SHP77 treated with DMSO at 0.1 percent for 48 hours (cell line): ENCODE measurements at regions not wholly inside any gene's neighbourhood (a gene's known extent, or its start where the extent isn't known, plus 50 kb on each side); places are given as distances from the start of the nearest gene placed in this dataset.
"Not testable (repeated sequence)": the region's sequence is repeated elsewhere in the genome, so short reads cannot be mapped to it uniquely, and the experiment has no call there.

Experiments
- DNase-seq: peaks from one replicate; lab custom pipeline; 2025; lab: John Stamatoyannopoulos, UW

GRCh38 chr17:54505404-54505803, 395.2 kb upstream of the TOM1L1 start:
- DNase-seq, result no peak

GRCh38 chr17:54518706-54519105, 381.9 kb upstream of the TOM1L1 start:
- DNase-seq, result no peak

DNA sequence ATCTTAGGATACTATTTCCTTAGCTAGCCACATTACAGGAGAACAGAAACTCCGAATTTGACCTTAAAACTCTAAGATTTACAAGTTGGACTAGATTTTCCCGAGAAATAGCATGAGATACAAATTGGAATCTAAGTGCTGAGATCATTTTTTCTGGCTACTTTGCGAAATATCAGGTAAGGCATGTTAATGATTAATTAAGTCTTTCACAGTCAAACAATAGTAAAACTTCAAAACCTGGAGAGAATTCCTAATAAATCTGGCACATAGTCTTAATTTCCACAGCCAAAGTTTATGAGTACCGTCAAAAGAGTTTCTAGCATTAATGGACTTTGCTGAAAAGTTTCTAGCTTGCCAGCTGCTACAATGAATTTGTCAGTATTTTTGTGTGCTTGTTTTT, 379.5 kb upstream of the TOM1L1 start:
- no peak for DNase-seq

- DNase-seq, result no peak
These were observed 376.2 kb upstream of the TOM1L1 start for GRCh38 chr17:54524501-54524900.

DNA sequence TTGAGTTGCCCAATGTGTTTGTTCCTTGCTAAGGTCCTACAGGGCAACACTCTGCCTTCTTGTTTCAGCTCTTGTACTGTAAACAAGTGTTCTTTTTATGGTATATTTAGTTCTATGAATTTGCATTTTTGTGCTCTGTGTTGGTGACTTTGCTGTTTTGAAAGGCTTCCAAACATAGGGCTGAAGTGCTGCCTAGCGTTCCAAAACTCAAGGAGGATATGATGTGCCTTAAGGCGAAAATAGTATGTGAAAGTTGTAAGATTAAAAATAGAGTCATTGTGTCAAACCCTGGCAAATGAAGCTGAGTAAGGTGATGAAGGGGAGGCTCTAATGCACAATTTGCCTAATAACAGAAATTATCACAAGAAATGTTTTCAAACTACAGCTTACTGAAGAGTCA, 372.7 kb upstream of the TOM1L1 start:
- no peak for DNase-seq

- DNase-seq, result no peak
These were observed 370.3 kb upstream of the TOM1L1 start for GRCh38 chr17:54530398-54530797.

DNA sequence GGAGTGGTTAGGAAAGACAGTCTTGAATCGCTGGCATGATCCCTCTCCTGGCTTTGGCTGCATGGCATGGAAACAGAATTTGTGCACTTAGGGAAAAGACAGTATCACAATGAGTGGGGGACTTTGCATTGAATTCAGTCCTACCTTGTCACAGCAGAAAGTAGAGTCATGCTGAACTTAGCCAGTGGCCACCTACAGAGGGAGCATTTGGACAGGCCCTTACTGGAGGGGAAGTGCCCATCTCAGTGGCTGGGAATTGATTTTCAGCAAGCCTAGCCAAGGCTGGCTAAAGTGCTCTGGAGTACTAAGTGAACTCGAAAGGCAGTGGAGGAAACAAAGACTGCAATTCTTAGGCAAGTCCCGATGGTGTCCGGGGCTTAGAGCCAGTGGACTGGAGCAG, 364.3 kb upstream of the TOM1L1 start:
- DNase-seq, result no peak

- no peak for DNase-seq
These were observed 363.0 kb upstream of the TOM1L1 start for GRCh38 chr17:54537656-54538055.

GRCh38 chr17:54544249-54544648, 356.4 kb upstream of the TOM1L1 start:
- DNase-seq, result no peak

GRCh38 chr17:54559883-54560282, 340.8 kb upstream of the TOM1L1 start:
- no peak for DNase-seq

DNA sequence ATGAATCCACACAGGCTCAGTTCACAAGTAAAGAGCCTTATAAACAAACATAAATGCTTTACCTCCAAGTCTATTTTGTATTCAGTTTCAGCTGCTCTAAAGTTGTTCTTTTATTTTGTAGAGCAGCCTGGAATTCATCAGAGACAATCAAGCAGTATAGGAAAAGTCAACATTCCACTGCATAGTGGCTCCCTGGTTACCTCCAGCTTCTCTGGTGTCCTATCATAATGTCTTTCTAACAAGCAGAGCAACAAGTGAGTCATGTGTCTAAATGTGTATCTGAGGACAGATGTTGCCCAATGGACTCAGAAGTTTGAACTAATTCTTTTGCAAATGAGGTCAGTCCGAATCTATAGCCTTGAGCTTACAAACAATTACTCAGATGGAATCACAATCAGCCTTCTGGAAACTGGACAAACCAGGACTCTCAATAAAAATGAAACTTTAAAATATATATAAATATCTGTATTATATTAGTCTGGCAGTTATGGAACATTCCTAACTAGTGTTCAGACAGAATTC, 292.0 kb upstream of the TOM1L1 start:
- DNase-seq, result no peak

DNA sequence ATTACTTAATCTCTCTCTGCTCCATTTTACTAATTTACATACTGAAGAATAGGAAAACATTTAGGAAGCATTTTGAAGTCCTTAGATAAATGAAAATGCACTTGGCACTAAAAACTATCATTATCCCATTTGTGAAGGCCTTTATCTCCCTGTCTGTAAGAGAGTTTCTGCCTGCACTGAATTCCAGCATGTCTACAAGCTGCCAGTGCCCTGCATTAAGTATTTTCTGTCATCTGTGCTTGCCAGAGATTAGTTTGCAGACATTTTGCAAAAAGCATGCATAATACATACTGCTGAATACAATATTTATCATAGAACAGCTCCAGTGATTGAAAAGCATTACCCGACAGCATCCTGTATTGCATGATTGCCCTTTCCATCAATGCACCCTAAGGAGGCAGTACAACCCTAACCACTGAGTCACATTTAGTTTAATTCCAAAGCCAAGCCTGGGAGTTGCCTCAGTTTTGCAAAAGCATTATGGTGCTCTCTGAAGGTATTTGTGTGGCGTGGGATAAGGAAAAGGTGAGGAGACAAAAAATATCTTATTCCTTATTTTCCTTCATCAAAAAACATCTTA, 280.2 kb upstream of the TOM1L1 start:
- DNase-seq, result no peak

- no peak for DNase-seq
These were observed 276.9 kb upstream of the TOM1L1 start for GRCh38 chr17:54623746-54624145.

DNA sequence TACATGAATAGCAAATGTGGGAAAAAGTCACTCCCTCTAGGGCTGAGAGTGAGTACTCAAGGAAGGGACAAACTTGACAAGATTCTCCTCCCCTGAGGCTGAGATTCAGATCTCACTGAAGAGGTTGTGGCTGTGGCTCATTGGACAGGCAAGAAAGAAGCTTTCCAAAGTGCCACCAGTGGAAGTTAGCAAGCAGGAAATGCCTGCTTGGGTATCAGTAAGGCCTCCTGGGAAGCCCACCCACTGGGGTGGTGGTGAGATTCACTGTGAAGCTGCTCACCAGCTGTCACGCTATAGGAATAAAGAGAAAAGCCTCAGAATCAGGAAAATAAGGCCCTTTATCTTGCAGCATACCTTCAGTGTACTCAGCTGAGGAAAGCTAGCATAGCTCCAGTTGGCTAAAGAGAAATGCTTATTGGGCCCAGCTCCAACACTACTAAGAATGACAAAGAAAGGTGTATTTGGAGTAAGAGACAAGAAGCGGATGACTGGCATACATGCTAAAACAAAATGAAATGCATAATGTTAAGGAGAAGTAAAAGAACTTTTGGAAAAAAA, 274.4 kb upstream of the TOM1L1 start:
- DNase-seq, result no peak

DNA sequence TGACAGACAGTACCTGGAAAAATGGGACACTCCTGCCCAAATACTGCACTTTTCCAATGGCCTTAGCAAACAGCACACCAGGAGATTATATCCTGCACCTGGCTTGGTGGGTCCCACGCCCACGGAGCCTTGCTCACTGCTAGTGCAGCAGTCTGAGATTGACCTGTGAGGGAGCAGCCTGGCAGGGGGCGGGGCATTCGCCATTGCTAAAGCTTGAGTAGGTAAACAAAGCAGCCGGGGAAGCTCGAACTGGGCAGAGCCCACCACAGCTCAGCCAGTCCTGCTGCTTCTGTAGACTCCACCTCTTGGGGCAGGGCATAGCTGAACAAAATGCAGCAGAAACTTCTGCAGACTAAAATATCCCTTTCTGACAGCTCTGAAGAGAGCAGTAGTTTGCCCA, 261.2 kb upstream of the TOM1L1 start:
- not testable (repeated sequence) for DNase-seq

GRCh38 chr17:54662978-54663876, 237.4 kb upstream of the TOM1L1 start:
- DNase-seq, result no peak

- no peak for DNase-seq
These were observed 234.1 kb upstream of the TOM1L1 start for GRCh38 chr17:54666559-54666958.

GRCh38 chr17:54678158-54678557, 222.5 kb upstream of the TOM1L1 start:
- DNase-seq, result no peak

DNA sequence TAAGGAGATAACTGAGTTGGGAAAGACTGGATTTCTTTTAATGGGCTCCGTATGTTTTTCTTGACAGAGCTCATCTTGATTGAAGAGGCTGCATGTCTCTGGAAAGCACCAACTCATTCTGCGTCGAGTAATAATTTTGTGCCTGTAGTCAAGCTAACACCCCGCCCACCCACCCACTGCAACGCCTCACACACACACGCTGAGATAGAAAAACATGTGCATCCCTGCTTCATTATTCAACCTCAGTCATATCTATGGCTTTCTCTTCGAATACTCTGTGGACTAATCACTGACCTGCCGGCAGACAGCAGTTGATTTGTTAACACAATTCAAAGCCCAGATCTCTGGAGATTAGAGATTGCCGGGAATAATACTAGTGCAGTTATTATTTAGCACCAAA, 220.2 kb upstream of the TOM1L1 start:
- no peak for DNase-seq

- DNase-seq, result no peak
These were observed 206.3 kb upstream of the TOM1L1 start for GRCh38 chr17:54694287-54694887.

DNA sequence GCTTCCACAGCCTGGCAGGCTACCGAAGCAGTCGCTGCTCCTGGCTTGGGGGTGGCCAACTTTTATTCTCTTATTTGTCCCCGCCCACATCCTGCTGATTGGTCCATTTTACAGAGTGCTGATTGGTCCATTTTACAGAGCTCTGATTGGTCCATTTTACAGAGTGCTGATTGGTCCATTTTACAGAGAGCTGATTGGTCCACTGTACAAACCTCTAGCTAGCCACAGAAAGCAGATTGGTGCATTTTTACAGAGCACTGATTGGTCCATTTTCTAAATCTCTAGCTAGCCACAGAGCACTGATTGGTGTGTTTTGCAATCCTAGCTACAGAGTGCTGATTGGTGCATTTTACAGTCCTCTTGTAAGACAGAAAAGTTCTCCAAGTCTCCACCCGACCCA, 187.9 kb upstream of the TOM1L1 start:
- not testable (repeated sequence) for DNase-seq

- no peak for DNase-seq
These were observed 182.4 kb upstream of the TOM1L1 start for GRCh38 chr17:54718286-54718685.

- no peak for DNase-seq
These were observed 173.0 kb upstream of the TOM1L1 start for GRCh38 chr17:54727624-54728023.
